Stimulated activated naive CD8-positive, alpha-beta T cell treated with anti-CD3 and anti-CD28 coated beads, Interleukin-15, Interleukin-2, amounts not matched to agents 100 U/mL and 50 U/mL, for 24 hours (primary cell): ENCODE measurements at regions not wholly inside any gene's neighbourhood (a gene's known extent, or its start where the extent isn't known, plus 50 kb on each side); places are given as distances from the start of the nearest gene placed in this dataset.
"Not testable (repeated sequence)": the region's sequence is repeated elsewhere in the genome, so short reads cannot be mapped to it uniquely, and the experiment has no call there.

Experiments
- ATAC-seq: fragments of 150-1000 bp; cut with Tn5 transposase; one replicate; pipeline ENCODE4 v1.10.0; 2021
- DNase-seq: peaks from one replicate; pipeline ENCODE4 v3.0.0; 2021

- ATAC-seq: no peak
- no peak for DNase-seq
Observed at GRCh38 chr5:89546657-89547056, 663.7 kb upstream of the MEF2C start.

- DNase-seq (no peak), ATAC-seq (no peak)
Observed at GRCh38 chr5:89545626-89546025, 662.6 kb upstream of the MEF2C start.

- DNase-seq (no peak), ATAC-seq (no peak)
Observed at GRCh38 chr5:89545076-89545475, 662.1 kb upstream of the MEF2C start.

GRCh38 chr5:89542736-89543135 is 659.8 kb upstream of the MEF2C start:
- DNase-seq (no peak), ATAC-seq (no peak)

- no peak for DNase-seq
- no peak for ATAC-seq
Observed at GRCh38 chr5:89537800-89538199, 654.8 kb upstream of the MEF2C start.

- DNase-seq (no peak), ATAC-seq (no peak)
Observed at GRCh38 chr5:89536020-89536419, 653.0 kb upstream of the MEF2C start.

GRCh38 chr5:89535411-89535810 is 652.4 kb upstream of the MEF2C start:
- no peak for DNase-seq
- ATAC-seq: no peak

- DNase-seq: no peak
- no peak for ATAC-seq
Observed at GRCh38 chr5:89534331-89534730, 651.3 kb upstream of the MEF2C start.

GRCh38 chr5:89524785-89525184 is 641.8 kb upstream of the MEF2C start:
- no peak for ATAC-seq
- DNase-seq: no peak

- ATAC-seq, DNase-seq: not testable (repeated sequence)
Observed at GRCh38 chr5:89523867-89524266, 640.9 kb upstream of the MEF2C start.

GRCh38 chr5:89520771-89521170 is 637.8 kb upstream of the MEF2C start:
- ATAC-seq (no peak), DNase-seq (no peak)

GRCh38 chr5:89513299-89514044 is 630.5 kb upstream of the MEF2C start:
- no peak for ATAC-seq
- no peak for DNase-seq

GRCh38 chr5:89504051-89504450 is 621.1 kb upstream of the MEF2C start:
- ATAC-seq (no peak), DNase-seq (no peak)

- DNase-seq (no peak), ATAC-seq (no peak)
Observed at GRCh38 chr5:89499787-89500186, 616.8 kb upstream of the MEF2C start.

- ATAC-seq (no peak), DNase-seq (no peak)
Observed at GRCh38 chr5:89498699-89499098, 615.7 kb upstream of the MEF2C start.

- no peak for DNase-seq
- ATAC-seq: no peak
Observed at GRCh38 chr5:89493414-89493813, 610.4 kb upstream of the MEF2C start.

- no peak for ATAC-seq
- no peak for DNase-seq
Observed at GRCh38 chr5:89484962-89485361, 602.0 kb upstream of the MEF2C start.

- ATAC-seq (peak; percentile 28), DNase-seq (no peak)
Observed at GRCh38 chr5:89480406-89481007, 597.5 kb upstream of the MEF2C start.

- ATAC-seq (no peak), DNase-seq (no peak)
Observed at GRCh38 chr5:89478851-89479250, 595.9 kb upstream of the MEF2C start.

- ATAC-seq (no peak), DNase-seq (no peak)
Observed at GRCh38 chr5:89473196-89473595, 590.2 kb upstream of the MEF2C start.

GRCh38 chr5:89471541-89471940 is 588.6 kb upstream of the MEF2C start:
- ATAC-seq (no peak), DNase-seq (no peak)

- DNase-seq (no peak), ATAC-seq (no peak)
Observed at GRCh38 chr5:89471115-89471514, 588.1 kb upstream of the MEF2C start.

- no peak for DNase-seq
- no peak for ATAC-seq
Observed at GRCh38 chr5:89470658-89471057, 587.7 kb upstream of the MEF2C start.

- DNase-seq (no peak), ATAC-seq (no peak)
Observed at GRCh38 chr5:89458332-89458656, 575.3 kb upstream of the MEF2C start.
